AG10803 (cell line): ENCODE measurements at regions not wholly inside any gene's neighbourhood (a gene's known extent, or its start where the extent isn't known, plus 50 kb on each side); places are given as distances from the start of the nearest gene placed in this dataset.

Experiments
- DNase-seq: peaks from one replicate; pipeline ENCODE4 v3.0.0; 2010; ENCODE audit warnings: low read depth
- H3K4me3 ChIP-seq: 2 replicates; pipeline ENCODE4 v1.5.1; 2011; ENCODE audit warnings: mild to moderate bottlenecking, low read length, control low read depth
- CTCF ChIP-seq: conservative IDR thresholded peaks from 2 replicates; pipeline ENCODE4 v1.5.1; 2011; ENCODE audit warnings: mild to moderate bottlenecking, low read length, control low read depth, inconsistent platforms

GRCh38 chr20:22652681-22653588, 68.6 kb upstream of the FOXA2 start:
- no peak for DNase-seq
- TF ChIP-seq CTCF, result no peak
- no peak overlapping the region for H3K4me3 ChIP-seq

GRCh38 chr20:22653658-22654642, 69.6 kb upstream of the FOXA2 start:
- no peak overlapping the region for H3K4me3 ChIP-seq
- DNase-seq, result no peak

GRCh38 chr20:22663528-22664025, 79.2 kb upstream of the FOXA2 start:
- DNase-seq, result no peak
- no peak overlapping the region for H3K4me3 ChIP-seq
- no peak for TF ChIP-seq CTCF

More at GRCh38 chr20:22653658-22654642, 69.6 kb upstream of the FOXA2 start:
- TF ChIP-seq CTCF, result no peak

- TF ChIP-seq CTCF, result no peak
- no peak for DNase-seq
These were observed 82.8 kb upstream of the FOXA2 start for GRCh38 chr20:22667198-22667597.

GRCh38 chr20:22672191-22672590, 87.8 kb upstream of the FOXA2 start:
- H3K4me3 ChIP-seq, result no peak overlapping the region
- TF ChIP-seq CTCF, result no peak
- DNase-seq, result no peak

More at GRCh38 chr20:22667198-22667597, 82.8 kb upstream of the FOXA2 start:
- no peak overlapping the region for H3K4me3 ChIP-seq

GRCh38 chr20:22673467-22673866, 89.1 kb upstream of the FOXA2 start:
- no peak for DNase-seq
- no peak for TF ChIP-seq CTCF
- no peak overlapping the region for H3K4me3 ChIP-seq
